GM18868 (cell line): ENCODE measurements at regions not wholly inside any gene's neighbourhood (a gene's known extent, or its start where the extent isn't known, plus 50 kb on each side); places are given as distances from the start of the nearest gene placed in this dataset.

Source experiments
- ATAC-seq: cut with Tn5 transposase; IDR thresholded peaks from one replicate; pipeline ENCODE4 v1.9.1; 2021; ENCODE audit warnings: mild to moderate bottlenecking, moderate library complexity; ENCODE audit not compliant: unreplicated experiment

DNA sequence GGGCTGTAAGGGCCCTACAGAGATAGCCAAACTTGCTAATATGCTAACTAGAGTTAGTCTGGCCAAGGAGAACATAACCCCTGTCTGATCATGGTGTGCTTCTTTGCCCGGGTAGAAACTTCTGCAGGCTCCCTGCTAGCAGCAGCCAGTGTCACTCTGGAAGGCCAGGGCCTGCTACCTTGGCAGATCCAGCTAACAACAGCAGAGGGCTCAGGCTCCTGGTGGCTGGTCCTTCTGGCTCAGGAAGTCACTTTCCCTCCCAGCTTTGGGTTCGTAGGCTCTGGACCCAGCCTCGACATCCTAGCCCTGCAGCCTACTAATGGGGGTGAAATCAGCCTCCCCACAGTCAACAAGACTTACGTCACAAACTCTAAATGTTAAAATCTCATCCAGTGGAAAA, 373.7 kb upstream of the RGMA start:
- ATAC-seq: no peak

DNA sequence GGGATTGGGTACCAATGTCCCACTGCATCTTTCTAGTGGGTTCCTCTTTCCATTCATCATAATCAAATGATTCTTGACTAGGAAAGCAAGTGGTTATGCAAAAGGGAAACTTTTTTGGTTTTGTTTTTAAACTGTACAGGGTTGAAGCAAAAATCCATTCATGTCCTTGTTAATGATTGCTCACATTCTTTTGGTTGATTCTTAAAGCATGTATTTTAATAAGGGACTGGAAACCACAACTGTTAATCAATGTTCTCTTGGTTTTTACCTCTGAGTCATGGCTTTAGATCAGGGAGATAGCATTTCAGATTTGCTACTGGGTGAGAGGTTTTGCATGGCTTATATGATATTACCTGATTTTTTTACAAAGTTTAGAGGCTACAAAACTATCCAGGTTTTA, 371.7 kb upstream of the RGMA start:
- ATAC-seq: no peak

DNA sequence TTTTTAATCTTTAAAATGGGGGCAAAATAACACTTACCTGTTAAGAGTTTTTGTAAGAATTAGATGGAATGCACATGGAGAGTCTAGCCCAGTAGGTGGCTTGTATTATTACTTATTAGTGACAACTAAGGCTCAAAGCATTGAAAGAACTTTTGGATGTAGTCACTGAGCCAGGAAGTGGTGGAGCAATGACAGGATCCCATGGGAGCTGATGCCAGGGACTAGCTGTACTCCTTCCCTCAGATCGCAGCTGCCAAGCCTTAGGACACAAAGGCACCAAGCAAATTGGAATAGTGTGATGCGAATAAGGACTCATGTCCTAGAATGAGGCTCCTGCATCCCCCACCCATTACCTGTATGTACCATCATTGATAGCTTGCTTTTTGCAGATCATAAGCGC, 370.4 kb upstream of the RGMA start:
- ATAC-seq: no peak

GRCh38 chr15:93458597-93458996, 369.6 kb upstream of the RGMA start:
- ATAC-seq: no peak

DNA sequence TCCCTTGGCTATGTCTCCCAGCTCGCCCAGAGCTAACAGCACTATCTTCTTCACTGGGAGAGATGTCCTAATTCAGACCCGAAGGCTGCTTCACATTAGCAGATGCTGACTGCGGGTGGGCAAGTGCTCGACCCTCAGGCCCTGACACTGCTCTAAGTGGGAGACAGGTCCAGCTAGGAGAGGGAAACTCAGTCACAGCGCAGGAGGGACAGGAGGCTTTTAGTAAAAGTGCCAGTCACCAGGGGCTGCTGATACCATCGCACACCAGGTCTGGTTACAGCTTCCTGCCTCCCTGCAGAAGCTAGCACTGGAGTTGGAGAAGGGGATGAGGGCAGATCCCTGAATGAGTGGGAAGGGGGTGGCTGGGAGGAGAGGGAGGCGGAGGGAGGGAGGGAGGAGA, 365.8 kb upstream of the RGMA start:
- no peak for ATAC-seq

GRCh38 chr15:93452537-93453211, 363.7 kb upstream of the RGMA start:
- ATAC-seq: no peak

- no peak for ATAC-seq
Measured at GRCh38 chr15:93451822-93452221, 362.8 kb upstream of the RGMA start.

GRCh38 chr15:93451265-93451664, 362.3 kb upstream of the RGMA start:
- no peak for ATAC-seq

DNA sequence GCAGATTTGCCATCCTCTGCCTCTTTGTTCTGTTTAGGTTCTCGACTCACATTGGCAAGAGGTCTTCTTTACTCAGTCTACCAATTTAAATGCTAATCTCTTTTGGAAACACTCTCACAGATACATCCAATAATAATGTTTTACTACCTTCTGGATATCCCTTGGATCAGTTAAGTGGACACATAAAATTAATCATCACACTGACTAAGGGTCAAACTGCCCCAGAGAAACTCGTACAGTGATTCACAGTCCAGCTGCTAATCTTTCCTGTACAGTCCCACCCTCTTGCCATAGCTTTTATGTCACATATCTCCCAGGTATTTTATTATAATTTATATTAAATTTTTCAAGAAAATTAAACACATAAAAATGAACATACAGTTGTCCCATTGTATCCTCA, 360.8 kb upstream of the RGMA start:
- no peak for ATAC-seq

DNA sequence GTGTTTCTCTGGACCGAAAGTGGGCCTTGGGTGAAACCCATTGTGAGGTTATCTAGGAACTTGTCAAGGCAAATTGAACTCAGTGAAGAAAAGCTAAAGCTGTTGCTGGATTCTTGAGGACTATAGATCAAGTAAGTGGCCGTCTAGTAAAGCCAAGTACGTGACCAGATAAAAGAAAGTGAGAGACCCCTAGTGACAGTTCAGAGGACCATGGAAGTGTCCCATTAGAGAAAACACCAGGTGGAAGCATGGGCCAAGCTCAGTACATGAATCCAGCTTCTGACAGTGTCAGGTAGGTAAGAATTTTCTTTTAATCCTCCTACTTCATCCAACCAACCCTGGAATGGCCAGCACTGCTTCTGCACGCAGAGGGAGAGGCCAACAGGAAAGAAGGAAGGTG, 349.3 kb upstream of the RGMA start:
- no peak for ATAC-seq

GRCh38 chr15:93432474-93432873, 343.5 kb upstream of the RGMA start:
- ATAC-seq: no peak

- no peak for ATAC-seq
Measured at GRCh38 chr15:93428807-93429351, 339.9 kb upstream of the RGMA start.

DNA sequence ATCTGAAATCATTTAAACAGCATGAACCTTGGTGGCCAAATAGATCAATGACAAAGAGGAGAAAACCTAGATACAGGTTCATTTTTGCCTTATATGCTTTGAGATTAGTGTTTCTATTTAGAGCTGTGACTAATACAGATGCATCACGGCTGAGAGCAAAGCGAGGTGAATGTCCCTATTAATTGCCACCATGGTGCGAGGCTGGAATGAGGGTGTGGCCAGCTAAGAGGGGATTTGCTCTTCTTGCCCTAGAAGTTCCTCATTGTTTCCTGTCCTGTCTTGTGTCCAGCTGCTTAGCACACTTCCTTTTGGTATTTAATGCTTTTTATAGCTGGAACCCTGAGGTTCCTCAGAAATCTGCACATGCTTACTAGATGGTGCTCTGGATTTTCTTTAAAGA, 339.1 kb upstream of the RGMA start:
- ATAC-seq: no peak

DNA sequence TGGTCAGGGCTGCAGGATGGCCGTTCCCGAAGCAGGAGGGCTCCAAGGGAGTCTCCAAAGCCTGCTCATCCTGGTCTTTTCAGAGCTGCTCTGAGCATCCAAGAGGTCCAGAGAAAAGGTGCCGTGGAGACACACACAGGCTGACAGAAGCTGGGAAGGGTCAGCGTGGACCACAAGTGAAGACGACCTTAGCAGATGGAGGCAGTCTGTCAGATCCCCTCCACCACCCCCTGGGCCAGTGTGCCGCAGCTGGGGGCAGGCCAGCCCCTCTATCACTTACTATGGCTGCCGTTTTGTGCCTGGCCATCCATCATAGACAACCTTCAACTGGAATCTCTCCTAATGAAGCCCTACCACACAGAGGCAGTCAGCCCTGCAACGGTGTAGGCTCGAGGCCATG, 335.1 kb upstream of the RGMA start:
- ATAC-seq: no peak

GRCh38 chr15:93422476-93422875, 333.5 kb upstream of the RGMA start:
- no peak for ATAC-seq

GRCh38 chr15:93420477-93420876, 331.5 kb upstream of the RGMA start:
- ATAC-seq: no peak

GRCh38 chr15:93420050-93420452, 331.0 kb upstream of the RGMA start:
- no peak for ATAC-seq

GRCh38 chr15:93418566-93418965, 329.6 kb upstream of the RGMA start:
- ATAC-seq: no peak

- no peak for ATAC-seq
Measured at GRCh38 chr15:93417631-93418030, 328.6 kb upstream of the RGMA start.

DNA sequence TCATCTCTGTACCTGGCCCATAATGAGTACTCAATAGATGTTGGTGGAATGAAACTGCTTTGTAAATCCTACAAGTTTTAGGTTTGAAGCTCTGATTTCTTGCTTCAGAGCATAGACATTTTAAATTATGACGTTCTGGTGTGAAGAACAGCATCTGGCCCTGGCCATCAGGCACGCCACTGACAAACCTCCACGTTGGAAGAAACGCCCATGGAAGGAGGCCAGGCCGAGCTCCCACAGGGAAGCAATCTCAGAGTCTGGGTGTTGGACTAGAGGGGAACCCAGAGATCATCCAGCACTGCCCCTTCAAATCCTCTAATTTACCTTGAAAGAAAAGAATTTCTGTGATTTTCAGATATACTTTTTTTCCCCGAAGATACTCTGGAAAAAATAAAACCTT, 328.1 kb upstream of the RGMA start:
- no peak for ATAC-seq

GRCh38 chr15:93415576-93415975, 326.6 kb upstream of the RGMA start:
- ATAC-seq: no peak

DNA sequence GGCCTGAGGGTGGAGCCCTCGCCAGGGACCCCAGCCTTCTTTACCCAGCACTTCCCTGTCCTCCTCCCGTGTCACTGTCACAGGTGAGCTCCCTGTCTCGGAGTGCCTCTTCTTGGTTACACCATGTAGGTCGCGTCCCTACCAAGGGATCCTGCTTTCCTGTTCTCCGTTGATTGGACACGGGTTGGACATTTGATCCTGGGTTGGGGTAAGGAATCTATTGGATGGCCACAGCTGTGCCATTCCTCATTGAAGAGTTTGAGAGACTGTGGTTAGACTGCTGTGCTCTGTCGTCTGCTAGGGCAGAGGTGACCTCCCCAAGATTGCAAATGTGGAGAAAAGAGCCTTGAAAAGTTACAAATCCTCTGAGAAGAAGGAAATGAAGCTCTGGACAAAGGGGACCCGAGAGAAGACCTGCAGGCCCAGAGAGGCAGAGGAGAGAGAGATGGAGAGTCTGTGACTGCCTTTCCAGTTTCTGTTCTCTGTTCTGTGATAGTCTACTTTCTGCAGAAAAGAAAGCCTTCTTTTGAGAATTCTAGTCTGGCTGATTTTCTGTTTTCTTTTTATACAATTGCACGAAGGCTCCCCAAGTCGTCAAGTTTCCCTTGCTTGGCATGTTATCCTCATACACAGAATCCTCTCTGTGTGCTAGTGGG, 325.7 kb upstream of the RGMA start:
- no peak for ATAC-seq

GRCh38 chr15:93413745-93414144, 324.7 kb upstream of the RGMA start:
- no peak for ATAC-seq
